ENCODE measurements at regions not wholly inside any gene's neighbourhood (a gene's known extent, or its start where the extent isn't known, plus 50 kb on each side); places are given as distances from the start of the nearest gene placed in this dataset.

DNA sequence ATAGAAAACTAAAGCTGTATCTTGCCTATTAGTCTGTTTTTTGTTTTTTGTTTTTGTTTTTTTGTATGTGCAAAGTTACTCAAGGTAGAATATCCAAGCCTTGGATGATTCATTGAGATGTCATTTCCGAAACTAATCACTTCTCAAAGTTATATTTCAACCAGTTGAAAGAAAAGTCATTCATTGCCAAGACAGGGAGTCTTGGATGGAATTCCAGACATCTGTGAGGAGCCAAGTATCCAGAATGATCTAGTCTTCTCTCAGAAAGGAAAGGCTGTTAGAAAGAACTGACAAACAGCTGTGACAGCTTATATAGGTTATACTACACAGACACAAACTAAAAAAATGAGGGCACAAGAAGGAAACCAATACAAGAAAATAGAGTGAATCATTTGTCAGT is 141.1 kb upstream of the NDST3 start:
- TF ChIP-seq, protein P1, sequence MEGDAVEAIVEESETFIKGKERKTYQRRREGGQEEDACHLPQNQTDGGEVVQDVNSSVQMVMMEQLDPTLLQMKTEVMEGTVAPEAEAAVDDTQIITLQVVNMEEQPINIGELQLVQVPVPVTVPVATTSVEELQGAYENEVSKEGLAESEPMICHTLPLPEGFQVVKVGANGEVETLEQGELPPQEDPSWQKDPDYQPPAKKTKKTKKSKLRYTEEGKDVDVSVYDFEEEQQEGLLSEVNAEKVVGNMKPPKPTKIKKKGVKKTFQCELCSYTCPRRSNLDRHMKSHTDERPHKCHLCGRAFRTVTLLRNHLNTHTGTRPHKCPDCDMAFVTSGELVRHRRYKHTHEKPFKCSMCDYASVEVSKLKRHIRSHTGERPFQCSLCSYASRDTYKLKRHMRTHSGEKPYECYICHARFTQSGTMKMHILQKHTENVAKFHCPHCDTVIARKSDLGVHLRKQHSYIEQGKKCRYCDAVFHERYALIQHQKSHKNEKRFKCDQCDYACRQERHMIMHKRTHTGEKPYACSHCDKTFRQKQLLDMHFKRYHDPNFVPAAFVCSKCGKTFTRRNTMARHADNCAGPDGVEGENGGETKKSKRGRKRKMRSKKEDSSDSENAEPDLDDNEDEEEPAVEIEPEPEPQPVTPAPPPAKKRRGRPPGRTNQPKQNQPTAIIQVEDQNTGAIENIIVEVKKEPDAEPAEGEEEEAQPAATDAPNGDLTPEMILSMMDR (IDR thresholded peaks at IDR 0.05): no peak
- TF ChIP-seq POLR2A (IDR thresholded peaks at IDR 0.05): no peak
- no peak overlapping the region for H3K27ac ChIP-seq
- no peaks in the 10 kb centered on the region for H3K36me3 ChIP-seq
- no peak for DNase-seq
- no peaks in the 10 kb centered on the region for H3K9me3 ChIP-seq
- no peak overlapping the region for H3K4me3 ChIP-seq
- H3K4me1 ChIP-seq: no peaks in the 10 kb centered on the region
- no peaks in the 10 kb centered on the region for H3K27me3 ChIP-seq

DNA sequence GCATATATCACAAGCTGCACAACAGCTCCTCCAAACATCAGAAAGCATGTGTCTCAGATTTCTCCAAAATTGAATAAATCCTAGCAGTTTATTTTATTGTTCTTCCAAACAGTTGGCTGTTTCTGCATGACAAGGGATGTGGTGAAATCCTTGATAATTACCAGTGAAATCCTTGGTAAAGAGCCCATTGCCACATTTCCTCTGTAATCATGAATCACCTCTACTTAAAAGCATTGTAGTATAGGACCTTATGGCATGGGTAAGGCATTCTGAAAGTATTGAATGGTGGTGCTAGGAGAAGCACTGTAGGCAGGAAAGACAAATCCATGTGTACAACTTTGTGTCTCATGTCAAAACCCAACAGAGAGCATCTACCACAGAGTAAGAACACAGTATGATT is 135.8 kb upstream of the NDST3 start:
- no peak overlapping the region for H3K4me3 ChIP-seq
- TF ChIP-seq, protein P1 (IDR thresholded peaks at IDR 0.05): no peak
- TF ChIP-seq POLR2A (IDR thresholded peaks at IDR 0.05): no peak

DNA sequence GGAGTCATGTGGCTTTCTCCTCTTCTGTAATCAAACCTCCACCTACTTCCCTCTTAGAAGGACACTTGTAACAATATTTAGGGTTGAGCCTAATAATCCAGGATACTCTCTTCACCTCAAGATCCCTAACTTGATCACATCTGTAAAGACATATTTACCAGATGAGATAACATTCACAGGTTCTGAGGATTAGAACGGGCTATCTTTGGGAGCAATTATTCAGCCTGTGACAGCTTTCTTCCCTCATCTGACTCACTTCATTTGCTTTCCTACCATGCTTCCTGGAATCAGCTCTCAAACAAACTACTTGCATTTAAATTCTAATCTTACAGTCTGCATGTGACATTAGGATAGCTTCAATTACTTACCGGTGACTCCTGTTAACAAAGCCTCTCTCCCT is 133.5 kb upstream of the NDST3 start:
- Histone ChIP-seq H3K9me3 (no peaks in the 10 kb centered on the region), H3K4me1 (no peaks in the 10 kb centered on the region), H3K36me3 (no peaks in the 10 kb centered on the region), H3K27ac (no peak overlapping the region), H3K27me3 (no peaks in the 10 kb centered on the region), H3K4me3 (no peak overlapping the region)
- TF ChIP-seq, protein P1 (IDR thresholded peaks at IDR 0.05): no peak
- TF ChIP-seq POLR2A (IDR thresholded peaks at IDR 0.05): no peak
- no peak for DNase-seq

More for the DNA sequence above, 135.8 kb upstream of the NDST3 start:
- Histone ChIP-seq H3K9me3 (no peaks in the 10 kb centered on the region), H3K36me3 (no peaks in the 10 kb centered on the region), H3K27ac (no peak overlapping the region), H3K27me3 (no peaks in the 10 kb centered on the region), H3K4me1 (no peaks in the 10 kb centered on the region)
- DNase-seq: no peak

DNA sequence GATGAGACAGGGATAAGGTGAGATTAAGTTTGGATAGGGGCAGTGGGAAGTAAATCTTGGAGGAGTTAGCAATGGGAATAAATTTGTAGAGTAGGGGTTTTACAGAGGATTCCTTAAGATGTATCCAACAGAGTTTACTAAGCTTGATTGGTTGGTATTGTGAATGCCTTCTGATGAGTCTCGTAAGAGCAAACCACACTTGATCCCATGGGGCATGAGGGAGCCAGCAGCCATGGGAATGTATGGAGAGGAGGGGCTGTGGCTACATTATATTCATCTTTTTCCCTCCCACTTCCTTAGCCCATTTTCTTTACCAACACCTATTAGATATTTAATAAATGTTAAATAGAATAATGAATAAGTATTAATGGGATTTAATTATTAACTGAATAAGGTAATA is 126.6 kb upstream of the NDST3 start:
- no peak overlapping the region for H3K27ac ChIP-seq
- no peaks in the 10 kb centered on the region for H3K27me3 ChIP-seq
- no peak overlapping the region for H3K4me3 ChIP-seq
- DNase-seq: no peak
- H3K9me3 ChIP-seq: no peaks in the 10 kb centered on the region
- H3K36me3 ChIP-seq: no peaks in the 10 kb centered on the region
- H3K4me1 ChIP-seq: no peaks in the 10 kb centered on the region
- no peak for TF ChIP-seq POLR2A (IDR thresholded peaks at IDR 0.05)
- TF ChIP-seq, protein P1 (IDR thresholded peaks at IDR 0.05): no peak

DNA sequence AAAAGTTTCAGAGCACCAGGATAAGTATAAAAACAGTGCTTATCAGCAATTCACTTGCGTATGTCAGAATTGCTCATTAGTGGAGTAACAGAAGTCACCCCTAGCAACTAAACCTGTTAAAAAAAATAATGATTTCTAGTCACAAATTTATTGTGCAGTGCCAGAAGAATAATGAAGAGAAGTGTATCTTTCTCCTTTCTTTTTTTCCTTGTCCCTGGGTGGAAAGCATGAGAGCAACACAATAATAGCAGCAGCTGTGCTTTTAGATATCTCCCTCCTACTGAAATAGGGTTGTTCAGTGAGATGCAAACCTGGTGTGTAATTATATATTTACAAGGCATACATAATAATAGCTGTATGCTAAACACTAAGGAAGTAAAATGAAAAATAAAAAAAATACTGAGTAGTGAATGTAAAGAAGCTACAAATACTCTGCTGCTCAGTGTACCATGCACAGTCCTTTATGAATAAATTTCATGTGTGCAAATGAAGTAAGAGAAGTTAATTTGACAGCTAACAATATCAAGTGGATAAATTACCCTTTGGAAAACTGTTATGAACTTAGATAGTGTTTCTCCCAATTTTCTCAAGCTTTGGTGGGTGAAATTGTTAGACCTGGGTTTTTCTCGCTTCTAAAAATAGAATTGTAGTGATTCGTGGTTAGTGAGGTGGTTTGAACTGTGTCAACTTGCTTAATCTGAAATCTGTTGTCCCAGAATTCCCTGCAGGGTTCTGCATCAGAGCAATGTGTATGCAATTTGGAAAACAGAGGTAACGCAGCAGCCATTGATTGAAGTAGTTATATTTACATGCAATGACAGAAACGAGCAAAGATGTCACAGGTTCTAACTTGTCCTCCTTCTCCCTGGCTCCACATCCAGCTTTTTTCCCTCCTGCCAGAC is 125.7 kb upstream of the NDST3 start:
- no peaks in the 10 kb centered on the region for H3K27me3 ChIP-seq
- no peaks in the 10 kb centered on the region for H3K9me3 ChIP-seq
- DNase-seq: no peak
- no peak overlapping the region for H3K4me3 ChIP-seq
- no peaks in the 10 kb centered on the region for H3K4me1 ChIP-seq
- no peak overlapping the region for H3K27ac ChIP-seq
- no peak for TF ChIP-seq POLR2A (IDR thresholded peaks at IDR 0.05)
- TF ChIP-seq, protein P1 (IDR thresholded peaks at IDR 0.05): no peak
- H3K36me3 ChIP-seq: no peaks in the 10 kb centered on the region

Data from Peyer's patch (tissue), 4 donors.